A549 (cell line): ENCODE measurements at regions not wholly inside any gene's neighbourhood (a gene's known extent, or its start where the extent isn't known, plus 50 kb on each side); places are given as distances from the start of the nearest gene placed in this dataset.

Source experiments
- ATAC-seq, 2 experiments: fragments of 200-7000 bp in 1 of 2; fragments of >200 bp in 1 of 2; cut with Nextera tagmentation in 1 of 2; cut with Tn5 transposase in 1 of 2; 3 replicates each; pipeline versions ENCODE4 v1.8.0 to v1.9.1; 2018 to 2020; ENCODE audit warnings: mild to moderate bottlenecking in 1 of 2, moderate library complexity in 1 of 2
- CTCF ChIA-PET: fragments of 300-600 bp; sonication (Branson Sonifier 250); formaldehyde crosslinking; extraction: SDS; loops from one replicate; lab custom pipeline; 2021; ENCODE audit warnings: antibody characterized with exemption, inconsistent platforms; lab: Yijun Ruan, JAX
- POLR2A ChIA-PET: fragments of 350-600 bp; formaldehyde crosslinking; extraction: SDS; loops from one replicate; lab custom pipeline; 2021; ENCODE audit warnings: antibody characterized with exemption, inconsistent platforms; lab: Yijun Ruan, JAX
- DNase-seq, 2 experiments: peaks; one replicate each; pipeline versions ENCODE4 v3.0.0 to v3.0.0-alpha.2; 2011 to 2016; ENCODE audit warnings: low read depth in 1 of 2, low spot score in 1 of 2
- FAIRE-seq: peaks from 2 replicates; lab custom pipeline; 2011; peaks lifted over from hg19 to GRCh38; lab: Jason Lieb, UNC
- H3K27ac ChIP-seq, 2 experiments: fragments of >200 bp; sonication (Bioruptor Twin); formaldehyde crosslinking; 3 replicates each; pipeline ENCODE4 v1.5.1; 2016 to 2017
- H3K4me1 ChIP-seq: fragments of >200 bp; sonication (Bioruptor Twin); formaldehyde crosslinking; 3 replicates; pipeline ENCODE4 v1.6.1; 2016
- H3K4me2 ChIP-seq: fragments of >200 bp; sonication (Bioruptor Twin); formaldehyde crosslinking; 3 replicates; pipeline ENCODE4 v1.6.1; 2016
- H3K4me3 ChIP-seq: fragments of >200 bp; sonication (Bioruptor Twin); formaldehyde crosslinking; 3 replicates; pipeline ENCODE4 v1.5.1; 2016
- H3K9me3 ChIP-seq: fragments of >200 bp; sonication (Bioruptor Twin); formaldehyde crosslinking; 3 replicates; pipeline ENCODE4 v1.6.1; 2016
- CEBPB ChIP-seq, 2 experiments: fragments of >200 bp in 1 of 2; sonication (Bioruptor Twin) in 1 of 2; formaldehyde crosslinking in 1 of 2; IDR thresholded peaks; 2 replicates each; pipeline ENCODE4 v1.6.1; 2012 to 2016
- EHF ChIP-seq: fragments of 250-450 bp; sonication (Bioruptor Pico); IDR thresholded peaks from 2 replicates; pipeline ENCODE4 v1.5.0; 2020; ENCODE audit warnings: mild to moderate bottlenecking
- FOSB ChIP-seq: fragments of 250-450 bp; sonication (Bioruptor Pico); IDR thresholded peaks from 2 replicates; pipeline ENCODE4 v1.5.0; 2020; ENCODE audit warnings: mild to moderate bottlenecking, moderate library complexity
- GATA3 ChIP-seq: IDR thresholded peaks from 2 replicates; pipeline ENCODE4 v1.6.1; 2012; ENCODE audit warnings: borderline replicate concordance
- HEYL ChIP-seq: fragments of 250-450 bp; sonication (Bioruptor Pico); IDR thresholded peaks from 2 replicates; pipeline ENCODE4 v1.8.0; 2021; ENCODE audit warnings: mild to moderate bottlenecking, moderate library complexity
- HOXB5 ChIP-seq: fragments of 250-450 bp; sonication (Bioruptor Pico); IDR thresholded peaks from 2 replicates; pipeline ENCODE4 v1.5.0; 2020; ENCODE audit warnings: mild to moderate bottlenecking, moderate library complexity
- JUN ChIP-seq, 2 experiments: fragments of >200 bp; sonication (Bioruptor Twin); formaldehyde crosslinking; IDR thresholded peaks; 2 replicates in 1 of 2; 3 replicates in 1 of 2; pipeline ENCODE4 v1.6.1; 2016 to 2017
- JUNB ChIP-seq: fragments of >200 bp; sonication (Bioruptor Twin); formaldehyde crosslinking; IDR thresholded peaks from 2 replicates; pipeline ENCODE4 v1.6.1; 2016
- KDM1A ChIP-seq: fragments of 200-600 bp; sonication (generic); IDR thresholded peaks from 2 replicates; pipeline ENCODE4 v1.6.1; 2016; ENCODE audit warnings: low read depth, mild to moderate bottlenecking
- NPAS2 ChIP-seq: fragments of 250-450 bp; sonication (Bioruptor Pico); IDR thresholded peaks from 2 replicates; pipeline ENCODE4 v1.8.0; 2022; ENCODE audit warnings: mild to moderate bottlenecking, moderate library complexity, borderline replicate concordance
- POLR2A ChIP-seq: IDR thresholded peaks from 2 replicates; pipeline ENCODE4 v1.6.1; 2012; ENCODE audit warnings: mild to moderate bottlenecking, low read length
- SMC3 ChIP-seq: fragments of >200 bp; sonication (Bioruptor Twin); formaldehyde crosslinking; IDR thresholded peaks from 3 replicates; pipeline ENCODE4 v1.6.1; 2018; ENCODE audit warnings: inconsistent platforms
- SREBF2 ChIP-seq: fragments of 450-650 bp; IDR thresholded peaks from 2 replicates; pipeline ENCODE4 v1.6.1; 2014; ENCODE audit warnings: mild to moderate bottlenecking, moderate library complexity
- ZC3H11A ChIP-seq: fragments of 450-650 bp; IDR thresholded peaks from 2 replicates; pipeline ENCODE4 v1.6.1; 2014; ENCODE audit warnings: antibody characterized with exemption, mild to moderate bottlenecking
- ZNF302 ChIP-seq: fragments of 250-450 bp; sonication (Bioruptor Pico); IDR thresholded peaks from 2 replicates; pipeline ENCODE4 v1.9.0; 2021; ENCODE audit warnings: inconsistent platforms, mild to moderate bottlenecking, moderate library complexity
- WGBS: methylation state at CpG from one replicate; pipeline ENCODE4 v1.1.6; 2017; ENCODE audit errors: missing lambda C conversion rate; 5-methylcytosine and 5-hydroxymethylcytosine counted together
- TF ChIP-seq, protein P1 (sequence below): fragments of 250-450 bp; sonication (Bioruptor Pico); IDR thresholded peaks from 2 replicates; pipeline ENCODE4 v1.5.0; 2021; ENCODE audit warnings: mild to moderate bottlenecking, moderate library complexity, borderline replicate concordance
- TF ChIP-seq, protein P2 (sequence below): fragments of 150-350 bp; IDR thresholded peaks from 2 replicates; pipeline ENCODE4 v1.6.1; 2014; ENCODE audit warnings: low read depth, mild to moderate bottlenecking, low read length
- TF ChIP-seq, protein P3 (sequence below): fragments of >200 bp; sonication (Bioruptor Twin); formaldehyde crosslinking; IDR thresholded peaks from 2 replicates; pipeline ENCODE4 v1.6.1; 2016
- TF ChIP-seq, protein P4 (sequence below): IDR thresholded peaks from 2 replicates; pipeline ENCODE4 v1.6.1; 2012
- TF ChIP-seq, protein P5 (sequence below): fragments of >200 bp; sonication (Bioruptor Twin); formaldehyde crosslinking; IDR thresholded peaks from 3 replicates; pipeline ENCODE4 v1.6.1; 2016

DNA sequence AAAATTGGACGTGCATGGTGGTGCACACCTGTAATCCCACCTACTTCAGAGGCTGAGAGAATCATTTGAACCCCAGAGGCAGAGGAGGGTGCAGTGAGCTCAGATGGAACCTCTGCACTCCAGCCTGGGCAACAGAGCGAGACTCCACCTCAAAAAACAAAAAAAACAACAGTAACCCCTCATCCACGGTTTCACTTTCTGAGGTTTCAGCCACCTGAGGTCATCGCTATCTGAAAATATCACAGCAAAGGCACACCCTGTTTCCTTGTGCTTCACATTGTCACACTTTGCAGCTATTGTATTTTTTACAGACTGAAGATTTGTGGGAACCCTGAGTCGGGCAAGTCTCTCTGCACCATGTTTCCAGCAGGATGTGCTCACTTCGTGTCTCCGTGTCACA is 54.1 kb upstream of the FOXQ1 start:
- ChIA-PET POLR2A (no interaction called here), CTCF (interaction anchor here (0.8 to 0.9 kb wide), 2 partner anchors 12 to 56 kb away, joined by 3 read pairs; no protein-coding TSS in a partner anchor)
- no peak overlapping the region for H3K4me2 ChIP-seq
- H3K4me1 ChIP-seq = no peaks in the 10 kb centered on the region
- FAIRE-seq = no peak
- 78% methylated on average over 7 of the region's 7 CpGs for WGBS
- no peak for TF ChIP-seq SMC3
- no peak for TF ChIP-seq SREBF2
- TF ChIP-seq CEBPB (IDR thresholded peaks at IDR 0.05) = no peak
- TF ChIP-seq ZNF302 (CRISPR knock-in tag) = no peak
- no peak for TF ChIP-seq HEYL (CRISPR knock-in tag)
- no peak for TF ChIP-seq KDM1A
- no peak for TF ChIP-seq NPAS2
- no peak for TF ChIP-seq POLR2A
- no peak overlapping the region for H3K4me3 ChIP-seq
- no peak for DNase-seq
- no peak for ATAC-seq
- H3K9me3 ChIP-seq = no peaks in the 10 kb centered on the region
- H3K27ac ChIP-seq = no peak overlapping the region

DNA sequence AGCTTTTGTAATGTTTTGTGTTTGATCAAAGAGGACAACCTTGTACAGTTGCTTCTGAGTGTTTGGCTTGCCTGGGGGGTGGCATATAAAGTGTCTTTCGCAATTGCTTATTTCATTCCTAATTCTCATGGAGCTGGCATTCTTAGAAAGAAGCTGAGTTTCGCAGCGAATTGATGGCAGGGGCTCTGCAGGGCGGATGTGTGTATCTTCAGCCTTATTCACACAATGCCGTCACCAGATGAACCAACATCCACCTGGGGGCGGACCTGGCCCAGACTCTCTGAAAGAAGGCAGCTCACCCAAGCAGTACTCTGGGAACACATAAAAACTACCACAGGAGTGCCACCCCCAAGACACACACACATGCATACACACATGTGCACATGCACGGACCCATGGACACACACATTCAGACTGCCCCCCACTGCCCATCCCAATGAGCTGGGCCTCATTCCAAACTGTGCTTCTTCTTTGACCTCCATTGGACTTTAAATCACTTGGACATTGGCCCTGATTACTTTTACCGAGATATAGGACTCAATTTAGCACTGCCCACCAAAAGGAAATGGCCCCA is 55.4 kb upstream of the FOXQ1 start:
- TF ChIP-seq EHF (no peak), JUN (IDR thresholded peaks at IDR 0.05) (no peak), SMC3 (no peak), GATA3 (no peak), ZC3H11A (no peak), JUNB (no peak), FOSB (CRISPR knock-in tag) (no peak), NPAS2 (no peak), HOXB5 (CRISPR knock-in tag) (no peak)
- TF ChIP-seq, protein P1, sequence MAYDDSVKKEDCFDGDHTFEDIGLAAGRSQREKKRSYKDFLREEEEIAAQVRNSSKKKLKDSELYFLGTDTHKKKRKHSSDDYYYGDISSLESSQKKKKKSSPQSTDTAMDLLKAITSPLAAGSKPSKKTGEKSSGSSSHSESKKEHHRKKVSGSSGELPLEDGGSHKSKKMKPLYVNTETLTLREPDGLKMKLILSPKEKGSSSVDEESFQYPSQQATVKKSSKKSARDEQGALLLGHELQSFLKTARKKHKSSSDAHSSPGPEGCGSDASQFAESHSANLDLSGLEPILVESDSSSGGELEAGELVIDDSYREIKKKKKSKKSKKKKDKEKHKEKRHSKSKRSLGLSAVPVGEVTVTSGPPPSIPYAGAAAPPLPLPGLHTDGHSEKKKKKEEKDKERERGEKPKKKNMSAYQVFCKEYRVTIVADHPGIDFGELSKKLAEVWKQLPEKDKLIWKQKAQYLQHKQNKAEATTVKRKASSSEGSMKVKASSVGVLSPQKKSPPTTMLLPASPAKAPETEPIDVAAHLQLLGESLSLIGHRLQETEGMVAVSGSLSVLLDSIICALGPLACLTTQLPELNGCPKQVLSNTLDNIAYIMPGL (CRISPR knock-in tag) = no peak
- TF ChIP-seq, protein P2, sequence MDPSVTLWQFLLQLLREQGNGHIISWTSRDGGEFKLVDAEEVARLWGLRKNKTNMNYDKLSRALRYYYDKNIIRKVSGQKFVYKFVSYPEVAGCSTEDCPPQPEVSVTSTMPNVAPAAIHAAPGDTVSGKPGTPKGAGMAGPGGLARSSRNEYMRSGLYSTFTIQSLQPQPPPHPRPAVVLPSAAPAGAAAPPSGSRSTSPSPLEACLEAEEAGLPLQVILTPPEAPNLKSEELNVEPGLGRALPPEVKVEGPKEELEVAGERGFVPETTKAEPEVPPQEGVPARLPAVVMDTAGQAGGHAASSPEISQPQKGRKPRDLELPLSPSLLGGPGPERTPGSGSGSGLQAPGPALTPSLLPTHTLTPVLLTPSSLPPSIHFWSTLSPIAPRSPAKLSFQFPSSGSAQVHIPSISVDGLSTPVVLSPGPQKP = no peak
- TF ChIP-seq, protein P3, sequence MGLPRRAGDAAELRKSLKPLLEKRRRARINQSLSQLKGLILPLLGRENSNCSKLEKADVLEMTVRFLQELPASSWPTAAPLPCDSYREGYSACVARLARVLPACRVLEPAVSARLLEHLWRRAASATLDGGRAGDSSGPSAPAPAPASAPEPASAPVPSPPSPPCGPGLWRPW = no peak
- TF ChIP-seq, protein P4, sequence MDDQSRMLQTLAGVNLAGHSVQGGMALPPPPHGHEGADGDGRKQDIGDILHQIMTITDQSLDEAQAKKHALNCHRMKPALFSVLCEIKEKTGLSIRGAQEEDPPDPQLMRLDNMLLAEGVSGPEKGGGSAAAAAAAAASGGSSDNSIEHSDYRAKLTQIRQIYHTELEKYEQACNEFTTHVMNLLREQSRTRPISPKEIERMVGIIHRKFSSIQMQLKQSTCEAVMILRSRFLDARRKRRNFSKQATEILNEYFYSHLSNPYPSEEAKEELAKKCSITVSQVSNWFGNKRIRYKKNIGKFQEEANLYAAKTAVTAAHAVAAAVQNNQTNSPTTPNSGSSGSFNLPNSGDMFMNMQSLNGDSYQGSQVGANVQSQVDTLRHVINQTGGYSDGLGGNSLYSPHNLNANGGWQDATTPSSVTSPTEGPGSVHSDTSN = no peak
- TF ChIP-seq, protein P5, sequence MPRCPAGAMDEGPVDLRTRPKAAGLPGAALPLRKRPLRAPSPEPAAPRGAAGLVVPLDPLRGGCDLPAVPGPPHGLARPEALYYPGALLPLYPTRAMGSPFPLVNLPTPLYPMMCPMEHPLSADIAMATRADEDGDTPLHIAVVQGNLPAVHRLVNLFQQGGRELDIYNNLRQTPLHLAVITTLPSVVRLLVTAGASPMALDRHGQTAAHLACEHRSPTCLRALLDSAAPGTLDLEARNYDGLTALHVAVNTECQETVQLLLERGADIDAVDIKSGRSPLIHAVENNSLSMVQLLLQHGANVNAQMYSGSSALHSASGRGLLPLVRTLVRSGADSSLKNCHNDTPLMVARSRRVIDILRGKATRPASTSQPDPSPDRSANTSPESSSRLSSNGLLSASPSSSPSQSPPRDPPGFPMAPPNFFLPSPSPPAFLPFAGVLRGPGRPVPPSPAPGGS = no peak
- Histone ChIP-seq H3K4me2 (no peak overlapping the region), H3K4me1 (no peaks in the 10 kb centered on the region), H3K4me3 (no peak overlapping the region), H3K9me3 (no peaks in the 10 kb centered on the region), H3K27ac (no peak overlapping the region)
- ChIA-PET CTCF (no interaction called here), POLR2A (no interaction called here)
- no peak for DNase-seq
- WGBS = 78% methylated on average over 8 of the region's 8 CpGs
- no peak for FAIRE-seq
- ATAC-seq = no peak
